IMR-90 (cell line): ENCODE measurements at regions not wholly inside any gene's neighbourhood (a gene's known extent, or its start where the extent isn't known, plus 50 kb on each side); places are given as distances from the start of the nearest gene placed in this dataset.

ENCODE experiments used
- ATAC-seq: fragments of 200-7000 bp; cut with Tn5 transposase; 2 replicates; pipeline ENCODE4 v1.9.1; 2020; ENCODE audit warnings: low read depth, mild to moderate bottlenecking, moderate library complexity
- BruUV-seq: library from RNA; stranded (reverse); fragments of 400-500 nt; replicated peaks from 2 replicates; lab custom pipeline; 2021; lab: Mats Ljungman, UMichigan
- CTCF ChIA-PET: fragments of 300-600 bp; formaldehyde crosslinking; extraction: SDS; loops from one replicate; lab custom pipeline; 2021; ENCODE audit warnings: antibody characterized with exemption; lab: Yijun Ruan, JAX
- POLR2A ChIA-PET: fragments of 300-600 bp; sonication (Branson Sonifier 250); formaldehyde crosslinking; loops from one replicate; lab custom pipeline; 2022; ENCODE audit warnings: antibody characterized with exemption; ENCODE audit not compliant: unreplicated experiment; lab: Charles Lee
- DNase-seq: peaks from one replicate; pipeline ENCODE4 v3.0.0; 2013
- H2AFZ ChIP-seq: replicated peaks from 2 replicates; pipeline ENCODE3; 2013; ENCODE audit warnings: low read length, mild to moderate bottlenecking; ENCODE audit not compliant: poor library complexity
- H2AK5ac ChIP-seq: 2 replicates; pipeline ENCODE4 v1.6.1; 2013; ENCODE audit warnings: low read depth, low read length, inconsistent platforms
- H2AK9ac ChIP-seq: replicated peaks from 2 replicates; pipeline ENCODE3; 2013; ENCODE audit warnings: mild to moderate bottlenecking, low read depth, low read length, moderate library complexity; ENCODE audit not compliant: poor library complexity
- H2BK120ac ChIP-seq: 2 replicates; pipeline ENCODE4 v1.6.1; 2013; ENCODE audit warnings: low read depth, low read length, inconsistent platforms
- H2BK15ac ChIP-seq: 3 replicates; pipeline ENCODE4 v1.6.1; 2013; ENCODE audit warnings: low read depth, low read length, inconsistent platforms
- H2BK20ac ChIP-seq: 2 replicates; pipeline ENCODE4 v1.6.1; 2013; ENCODE audit warnings: low read depth, mild to moderate bottlenecking, inconsistent platforms, low read length, moderate library complexity
- H2BK5ac ChIP-seq: 2 replicates; pipeline ENCODE4 v1.6.1; 2013; ENCODE audit warnings: mild to moderate bottlenecking, low read depth, low read length, inconsistent platforms; ENCODE audit not compliant: poor library complexity, severe bottlenecking
- H3K14ac ChIP-seq: replicated peaks from 2 replicates; pipeline ENCODE4 v1.6.1; 2013; ENCODE audit warnings: low read depth, low read length, inconsistent platforms
- H3K18ac ChIP-seq: 2 replicates; pipeline ENCODE4 v1.6.1; 2013; ENCODE audit warnings: low read depth, low read length, control low read depth
- H3K23ac ChIP-seq: 2 replicates; pipeline ENCODE4 v1.6.1; 2013; ENCODE audit warnings: low read depth, low read length, inconsistent platforms
- H3K27ac ChIP-seq: 2 replicates; pipeline ENCODE4 v1.5.1; 2013; ENCODE audit warnings: mild to moderate bottlenecking, control low read depth, low read length; ENCODE audit not compliant: insufficient read depth
- H3K27me3 ChIP-seq: 2 replicates; pipeline ENCODE4 v1.6.1; 2013; ENCODE audit warnings: low read length; ENCODE audit not compliant: control insufficient read depth, insufficient read depth
- H3K36me3 ChIP-seq: 2 replicates; pipeline ENCODE4 v1.6.1; 2013; ENCODE audit warnings: low read length, mixed read lengths; ENCODE audit not compliant: control insufficient read depth, insufficient read depth
- H3K4ac ChIP-seq: 2 replicates; pipeline ENCODE4 v1.6.1; 2013; ENCODE audit warnings: low read depth, low read length, inconsistent platforms
- H3K4me1 ChIP-seq: 2 replicates; pipeline ENCODE4 v1.6.1; 2013; ENCODE audit warnings: low read length, mixed read lengths; ENCODE audit not compliant: control insufficient read depth, insufficient read depth
- H3K4me2 ChIP-seq: 2 replicates; pipeline ENCODE4 v1.6.1; 2013; ENCODE audit warnings: low read depth, mild to moderate bottlenecking, control low read depth, low read length, moderate library complexity
- H3K4me3 ChIP-seq: 2 replicates; pipeline ENCODE4 v1.5.1; 2013; ENCODE audit warnings: low read depth, mild to moderate bottlenecking, control low read depth, low read length, moderate library complexity; ENCODE audit not compliant: insufficient read depth
- H3K56ac ChIP-seq: 2 replicates; pipeline ENCODE4 v1.6.1; 2013; ENCODE audit warnings: low read length, inconsistent platforms; ENCODE audit not compliant: insufficient read depth; ENCODE audit errors: extremely low read depth
- H3K79me1 ChIP-seq, 2 experiments: 2 replicates each; pipeline ENCODE4 v1.6.1; 2013; ENCODE audit warnings: low read length in 2 of 2, inconsistent platforms in 1 of 2, low read depth in 1 of 2
- H3K9ac ChIP-seq: 2 replicates; pipeline ENCODE4 v1.6.1; 2013; ENCODE audit warnings: low read depth, low read length, control low read depth
- H3K9me1 ChIP-seq: 2 replicates; pipeline ENCODE4 v1.6.1; 2013; ENCODE audit warnings: low read length, inconsistent platforms; ENCODE audit not compliant: insufficient read depth
- H3K9me3 ChIP-seq: 2 replicates; pipeline ENCODE4 v1.6.1; 2013; ENCODE audit warnings: low read length; ENCODE audit not compliant: control insufficient read depth, insufficient read depth
- H4K20me1 ChIP-seq: 2 replicates; pipeline ENCODE4 v1.6.1; 2013; ENCODE audit warnings: low read length, inconsistent platforms; ENCODE audit not compliant: insufficient read depth
- H4K5ac ChIP-seq: 2 replicates; pipeline ENCODE4 v1.6.1; 2013; ENCODE audit warnings: mild to moderate bottlenecking, low read depth, low read length, control low read depth
- H4K8ac ChIP-seq, 2 experiments: 2 replicates each; pipeline ENCODE4 v1.6.1; 2013; ENCODE audit warnings: low read depth in 2 of 2, low read length in 2 of 2, control low read depth in 1 of 2, inconsistent platforms in 1 of 2
- H4K91ac ChIP-seq: 2 replicates; pipeline ENCODE4 v1.6.1; 2013; ENCODE audit warnings: low read depth, low read length, inconsistent platforms; ENCODE audit not compliant: insufficient read depth
- CEBPB ChIP-seq: IDR thresholded peaks from 2 replicates; pipeline ENCODE4 v1.6.1; 2012; ENCODE audit warnings: low read depth, low read length, improper control_type of control experiment
- CTCF ChIP-seq: conservative IDR thresholded peaks from 2 replicates; pipeline ENCODE4 v1.5.1; 2012; ENCODE audit warnings: mild to moderate bottlenecking, low read depth, low read length, improper control_type of control experiment
- ELK1 ChIP-seq: fragments of 150-350 bp; IDR thresholded peaks from 2 replicates; pipeline ENCODE4 v1.6.1; 2016; ENCODE audit warnings: low read depth, mild to moderate bottlenecking, low read length, moderate library complexity, borderline replicate concordance
- MAFK ChIP-seq: IDR thresholded peaks from 2 replicates; pipeline ENCODE4 v1.6.1; 2012; ENCODE audit warnings: low read depth, low read length, improper control_type of control experiment
- MXI1 ChIP-seq: IDR thresholded peaks from 2 replicates; pipeline ENCODE4 v1.6.1; 2012; ENCODE audit warnings: low read depth, mild to moderate bottlenecking, low read length, moderate library complexity, borderline replicate concordance
- POLR2A ChIP-seq: IDR thresholded peaks from 2 replicates; pipeline ENCODE4 v1.6.1; 2012; ENCODE audit warnings: mild to moderate bottlenecking, low read depth, low read length
- RAD21 ChIP-seq: IDR thresholded peaks from 2 replicates; pipeline ENCODE4 v1.6.1; 2012; ENCODE audit warnings: low read length, improper control_type of control experiment
- RCOR1 ChIP-seq: IDR thresholded peaks from 2 replicates; pipeline ENCODE4 v1.6.1; 2012; ENCODE audit warnings: mild to moderate bottlenecking, low read length, improper control_type of control experiment; ENCODE audit not compliant: insufficient replicate concordance
- RFX5 ChIP-seq: IDR thresholded peaks from 2 replicates; pipeline ENCODE4 v1.8.0; 2012; ENCODE audit warnings: low read depth, mild to moderate bottlenecking, low read length, moderate library complexity
- SMC3 ChIP-seq: fragments of 150-350 bp; IDR thresholded peaks from 2 replicates; pipeline ENCODE4 v1.6.1; 2016; ENCODE audit warnings: low read depth, mild to moderate bottlenecking, antibody characterized with exemption, low read length, moderate library complexity
- WGBS, 2 experiments: methylation state at CpG; one replicate each; pipeline versions ENCODE4 v1.1.5 to v1.1.7; 2013; ENCODE audit warnings: missing lambda C conversion rate in 2 of 2; ENCODE audit not compliant: insufficient read length in 1 of 2; ENCODE audit errors: extremely low coverage in 2 of 2; 5-methylcytosine and 5-hydroxymethylcytosine counted together
- dilution Hi-C: fragments of 300-500 bp; cut with HindIII; formaldehyde crosslinking; loops from one replicate; pipeline ENCODE4 v1.14.3; 2018; ENCODE audit warnings: low sequenced_read_pairs; ENCODE audit not compliant: unreplicated experiment
- in situ Hi-C: fragments of 300-500 bp; cut with MboI; formaldehyde crosslinking; loops from 3 replicates; pipeline ENCODE4 v1.14.3; 2019; ENCODE audit warnings: low sequenced_read_pairs, inconsistent platforms, mixed read lengths
- intact Hi-C: fragments of 100-400 bp; cut with micrococcal nuclease; formaldehyde crosslinking; loops from 2 replicates; pipeline ENCODE4 v1.10.0; 2022
- TF ChIP-seq, protein P1 (sequence below): fragments of 150-350 bp; IDR thresholded peaks from 2 replicates; pipeline ENCODE4 v1.6.1; 2017; ENCODE audit warnings: mild to moderate bottlenecking, antibody characterized with exemption, low read length, low read depth

GRCh38 chr18:77187189-77187588 lies 54.6 kb upstream of the MBP start:
- no peaks in the 10 kb centered on the region for H3K9me1 ChIP-seq
- POLR2A ChIA-PET, result no interaction called here
- H3K56ac ChIP-seq, result no peak overlapping the region
- H3K36me3 ChIP-seq, result no peaks in the 10 kb centered on the region
- H3K9me3 ChIP-seq, result peaks cover 10% of the 10 kb centered on the region
- H2BK120ac ChIP-seq, result no peak overlapping the region
- intact Hi-C loops (no loop called here), dilution Hi-C loops (no loop called here), in situ Hi-C loops (no loop called here)
- no peak overlapping the region for H2BK5ac ChIP-seq
- H3K18ac ChIP-seq, result no peak overlapping the region
- H4K5ac ChIP-seq, result no peak overlapping the region
- TF ChIP-seq CEBPB (no peak), MAFK (no peak), RFX5 (no peak), RCOR1 (no peak), SMC3 (no peak), POLR2A (no peak), ELK1 (no peak), RAD21 (no peak), CTCF (no peak), MXI1 (no peak)
- TF ChIP-seq, protein P1, sequence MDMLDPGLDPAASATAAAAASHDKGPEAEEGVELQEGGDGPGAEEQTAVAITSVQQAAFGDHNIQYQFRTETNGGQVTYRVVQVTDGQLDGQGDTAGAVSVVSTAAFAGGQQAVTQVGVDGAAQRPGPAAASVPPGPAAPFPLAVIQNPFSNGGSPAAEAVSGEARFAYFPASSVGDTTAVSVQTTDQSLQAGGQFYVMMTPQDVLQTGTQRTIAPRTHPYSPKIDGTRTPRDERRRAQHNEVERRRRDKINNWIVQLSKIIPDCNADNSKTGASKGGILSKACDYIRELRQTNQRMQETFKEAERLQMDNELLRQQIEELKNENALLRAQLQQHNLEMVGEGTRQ, result no peak
- H4K91ac ChIP-seq, result no peak overlapping the region
- H2BK20ac ChIP-seq, result no peak overlapping the region
- CTCF ChIA-PET, result no interaction called here
- no peaks in the 10 kb centered on the region for H3K79me1 ChIP-seq
- no TSS peak for BruUV-seq
- H3K9ac ChIP-seq, result no peak overlapping the region
- no peak overlapping the region for H3K27ac ChIP-seq
- no peaks in the 10 kb centered on the region for H4K20me1 ChIP-seq
- no peak overlapping the region for H2AFZ ChIP-seq
- H3K4ac ChIP-seq, result no peak overlapping the region
- H2AK9ac ChIP-seq, result no peak overlapping the region
- H3K27me3 ChIP-seq, result peaks cover 8% of the 10 kb centered on the region
- ATAC-seq (no peak), DNase-seq (no peak)
- H3K4me2 ChIP-seq, result no peak overlapping the region
- no peak overlapping the region for H3K14ac ChIP-seq
- no peak overlapping the region for H3K4me3 ChIP-seq
- no peak overlapping the region for H2BK15ac ChIP-seq
- H3K4me1 ChIP-seq, result peaks cover 1% of the 10 kb centered on the region; the same call in 1 of the 2 replicates
- 90% methylated on average over 2 of the region's 4 CpGs; no CpG with 5 or more reads in 1 of the 2 experiments for WGBS, 2 experiments
- no peak overlapping the region for H3K23ac ChIP-seq
- H2AK5ac ChIP-seq, result no peak overlapping the region
- no peak overlapping the region for H4K8ac ChIP-seq
